CD8-positive, alpha-beta memory T cell (primary cell): ENCODE measurements at regions not wholly inside any gene's neighbourhood (a gene's known extent, or its start where the extent isn't known, plus 50 kb on each side); places are given as distances from the start of the nearest gene placed in this dataset.

ENCODE experiments used
- CTCF ChIA-PET: fragments of 350-600 bp; sonication (Branson Sonifier 250); formaldehyde crosslinking; loops from one replicate; lab custom pipeline; 2021; ENCODE audit warnings: antibody characterized with exemption; lab: Charles Lee
- POLR2A ChIA-PET: fragments of 350-600 bp; sonication (Branson Sonifier 250); formaldehyde crosslinking; loops from one replicate; lab custom pipeline; 2021; ENCODE audit warnings: antibody characterized with exemption; lab: Charles Lee
- DNase-seq, 5 donors: peaks; one replicate each; pipeline versions ENCODE4 v3.0.0 to v3.0.0-alpha.2; 2020 to 2022; ENCODE audit warnings: mixed read lengths in 1 of 5
- H3K27ac ChIP-seq: one replicate; pipeline ENCODE4 v1.7.0; 2013; ENCODE audit warnings: low read depth, mild to moderate bottlenecking, low read length, moderate library complexity
- H3K27me3 ChIP-seq: 2 replicates; pipeline ENCODE4 v1.7.0; 2013; ENCODE audit warnings: low read length, mild to moderate bottlenecking; ENCODE audit not compliant: insufficient read depth, poor library complexity, severe bottlenecking
- H3K36me3 ChIP-seq: 2 replicates; pipeline ENCODE4 v1.7.0; 2013; ENCODE audit warnings: mild to moderate bottlenecking, low read length, moderate library complexity; ENCODE audit not compliant: insufficient read depth
- H3K4me1 ChIP-seq: 2 replicates; pipeline ENCODE4 v1.7.0; 2013; ENCODE audit warnings: mild to moderate bottlenecking, low read length, moderate library complexity; ENCODE audit not compliant: insufficient read depth
- H3K4me3 ChIP-seq: 2 replicates; pipeline ENCODE4 v1.7.0; 2013; ENCODE audit warnings: mild to moderate bottlenecking, low read length
- H3K9me3 ChIP-seq: 2 replicates; pipeline ENCODE4 v1.7.0; 2013; ENCODE audit warnings: mild to moderate bottlenecking, low read length
- H3K27ac Mint-ChIP-seq, 8 donors: one replicate each; pipeline ENCODE4 v1.8.0; 2020 to 2021; ENCODE audit warnings: mixed read lengths in 8 of 8, mild to moderate bottlenecking in 6 of 8, inconsistent platforms in 3 of 8, moderate library complexity in 3 of 8
- H3K27me3 Mint-ChIP-seq, 2 donors: one replicate each; pipeline ENCODE4 v1.8.0; 2020 to 2021; ENCODE audit warnings: mixed read lengths in 2 of 2, mild to moderate bottlenecking in 1 of 2, moderate library complexity in 1 of 2
- H3K36me3 Mint-ChIP-seq, 3 donors: one replicate each; pipeline ENCODE4 v1.8.0; 2020 to 2021; ENCODE audit warnings: mixed read lengths in 3 of 3, inconsistent platforms in 1 of 3, mild to moderate bottlenecking in 1 of 3
- H3K4me1 Mint-ChIP-seq, 3 donors: one replicate each; pipeline ENCODE4 v1.8.0; 2020 to 2021; ENCODE audit warnings: mixed read lengths in 3 of 3, inconsistent platforms in 1 of 3, mild to moderate bottlenecking in 1 of 3
- H3K4me3 Mint-ChIP-seq, 7 donors: one replicate each; pipeline ENCODE4 v1.8.0; 2020 to 2021; ENCODE audit warnings: mixed read lengths in 7 of 7, mild to moderate bottlenecking in 6 of 7, moderate library complexity in 4 of 7, inconsistent platforms in 2 of 7
- H3K9me3 Mint-ChIP-seq, 5 donors: one replicate each; pipeline ENCODE4 v1.8.0; 2020 to 2022; ENCODE audit warnings: mixed read lengths in 5 of 5, mild to moderate bottlenecking in 3 of 5, moderate library complexity in 2 of 5, inconsistent platforms in 1 of 5

GRCh38 chr13:74570834-74571233 is 436.6 kb upstream of the KLF12 start:
- CTCF ChIA-PET, result no interaction called here
- H3K4me3 Mint-ChIP-seq, result no peak overlapping the region

GRCh38 chr13:74570046-74570445 is 435.8 kb upstream of the KLF12 start:
- H3K9me3 Mint-ChIP-seq, result no peaks in the 10 kb centered on the region
- CTCF ChIA-PET, result no interaction called here

More at GRCh38 chr13:74570834-74571233, 436.6 kb upstream of the KLF12 start:
- peaks cover 6% of the 10 kb centered on the region for H3K4me1 ChIP-seq
- H3K27ac Mint-ChIP-seq, result no peak overlapping the region
- H3K27me3 Mint-ChIP-seq, result peaks cover 13 to 61% of the 10 kb centered on the region in 2 donors
- POLR2A ChIA-PET, result no interaction called here
- no peak overlapping the region for H3K4me3 ChIP-seq
- H3K27me3 ChIP-seq, result peaks cover 9% of the 10 kb centered on the region
- peaks cover 8 to 10% (median 8%) of the 10 kb centered on the region in 3 donors for H3K4me1 Mint-ChIP-seq
- no peak overlapping the region for H3K27ac ChIP-seq
- peaks cover 0 to 2% (median 0%) of the 10 kb centered on the region in 3 donors for H3K36me3 Mint-ChIP-seq
- no peak for DNase-seq
- H3K9me3 Mint-ChIP-seq, result no peaks in the 10 kb centered on the region
- H3K36me3 ChIP-seq, result no peaks in the 10 kb centered on the region
- H3K9me3 ChIP-seq, result no peaks in the 10 kb centered on the region

GRCh38 chr13:74569251-74569650 is 435.0 kb upstream of the KLF12 start:
- CTCF ChIA-PET, result no interaction called here

More at GRCh38 chr13:74570046-74570445, 435.8 kb upstream of the KLF12 start:
- POLR2A ChIA-PET, result no interaction called here
- Histone ChIP-seq H3K4me3 (no peak overlapping the region), H3K27ac (no peak overlapping the region), H3K36me3 (no peaks in the 10 kb centered on the region), H3K4me1 (peaks cover under 1% of the 10 kb centered on the region), H3K9me3 (no peaks in the 10 kb centered on the region), H3K27me3 (peaks cover 3% of the 10 kb centered on the region)
- peaks cover 7 to 59% of the 10 kb centered on the region in 2 donors for H3K27me3 Mint-ChIP-seq
- peaks cover 2 to 3% (median 2%) of the 10 kb centered on the region in 3 donors for H3K4me1 Mint-ChIP-seq
- no peak for DNase-seq
- no peak overlapping the region for H3K4me3 Mint-ChIP-seq
- H3K27ac Mint-ChIP-seq, result no peak overlapping the region
- H3K36me3 Mint-ChIP-seq, result peaks cover 0 to 2% (median 0%) of the 10 kb centered on the region in 3 donors

GRCh38 chr13:74567485-74567884 is 433.3 kb upstream of the KLF12 start:
- no peak overlapping the region for H3K27ac Mint-ChIP-seq
- H3K9me3 Mint-ChIP-seq, result no peaks in the 10 kb centered on the region
- Histone ChIP-seq H3K4me1 (no peaks in the 10 kb centered on the region), H3K36me3 (no peaks in the 10 kb centered on the region), H3K27me3 (no peaks in the 10 kb centered on the region), H3K27ac (no peak overlapping the region), H3K9me3 (no peaks in the 10 kb centered on the region), H3K4me3 (no peak overlapping the region)
- POLR2A ChIA-PET, result no interaction called here
- DNase-seq, result no peak
- H3K4me1 Mint-ChIP-seq, result no peaks in the 10 kb centered on the region
- no peak overlapping the region for H3K4me3 Mint-ChIP-seq
- peaks cover 2 to 39% of the 10 kb centered on the region in 2 donors for H3K27me3 Mint-ChIP-seq
- CTCF ChIA-PET, result no interaction called here
- peaks cover 0 to 2% (median 0%) of the 10 kb centered on the region in 3 donors for H3K36me3 Mint-ChIP-seq

More at GRCh38 chr13:74569251-74569650, 435.0 kb upstream of the KLF12 start:
- H3K4me1 ChIP-seq, result no peaks in the 10 kb centered on the region
- H3K36me3 Mint-ChIP-seq, result peaks cover 0 to 2% (median 0%) of the 10 kb centered on the region in 3 donors
- no peaks in the 10 kb centered on the region for H3K4me1 Mint-ChIP-seq
- no peaks in the 10 kb centered on the region for H3K27me3 ChIP-seq
- no peak overlapping the region for H3K4me3 Mint-ChIP-seq
- H3K4me3 ChIP-seq, result no peak overlapping the region
- H3K27ac ChIP-seq, result no peak overlapping the region
- H3K36me3 ChIP-seq, result no peaks in the 10 kb centered on the region
- no peak overlapping the region for H3K27ac Mint-ChIP-seq
- H3K9me3 ChIP-seq, result no peaks in the 10 kb centered on the region
- POLR2A ChIA-PET, result no interaction called here
- no peaks in the 10 kb centered on the region for H3K9me3 Mint-ChIP-seq
- DNase-seq, result no peak
- H3K27me3 Mint-ChIP-seq, result peaks cover 5 to 54% of the 10 kb centered on the region in 2 donors

GRCh38 chr13:74562381-74562780 is 428.2 kb upstream of the KLF12 start:
- Histone ChIP-seq H3K9me3 (no peaks in the 10 kb centered on the region), H3K36me3 (no peaks in the 10 kb centered on the region), H3K4me3 (no peak overlapping the region), H3K27ac (no peak overlapping the region), H3K4me1 (no peaks in the 10 kb centered on the region), H3K27me3 (no peaks in the 10 kb centered on the region)
- ChIA-PET POLR2A (no interaction called here), CTCF (no interaction called here)
- Mint-ChIP-seq H3K27me3 (peaks cover 2 to 15% of the 10 kb centered on the region in 2 donors), H3K4me1 (no peaks in the 10 kb centered on the region), H3K9me3 (no peaks in the 10 kb centered on the region), H3K27ac (no peak overlapping the region), H3K4me3 (no peak overlapping the region), H3K36me3 (peaks cover 0 to 2% (median 0%) of the 10 kb centered on the region in 3 donors)
- DNase-seq, result no peak

- no peaks in the 10 kb centered on the region for H3K9me3 Mint-ChIP-seq
- DNase-seq, result no peak
Measured at GRCh38 chr13:74561155-74561554, 427.0 kb upstream of the KLF12 start.

GRCh38 chr13:74560325-74560724 is 426.1 kb upstream of the KLF12 start:
- ChIA-PET CTCF (no interaction called here), POLR2A (no interaction called here)
- peaks cover 2 to 3% of the 10 kb centered on the region in 2 donors for H3K27me3 Mint-ChIP-seq
- H3K4me3 Mint-ChIP-seq, result no peak overlapping the region
- H3K9me3 Mint-ChIP-seq, result no peaks in the 10 kb centered on the region
- H3K36me3 ChIP-seq, result no peaks in the 10 kb centered on the region
- H3K36me3 Mint-ChIP-seq, result peaks cover 0 to 2% (median 0%) of the 10 kb centered on the region in 3 donors
- H3K9me3 ChIP-seq, result no peaks in the 10 kb centered on the region
- H3K4me1 Mint-ChIP-seq, result no peaks in the 10 kb centered on the region
- DNase-seq, result no peak
- H3K27ac ChIP-seq, result no peak overlapping the region
- H3K27ac Mint-ChIP-seq, result peak overlapping the region in 1 of 8 donors; percentile 72
- no peaks in the 10 kb centered on the region for H3K4me1 ChIP-seq
- H3K27me3 ChIP-seq, result no peaks in the 10 kb centered on the region
- H3K4me3 ChIP-seq, result no peak overlapping the region

More at GRCh38 chr13:74561155-74561554, 427.0 kb upstream of the KLF12 start:
- H3K4me3 ChIP-seq, result no peak overlapping the region
- POLR2A ChIA-PET, result no interaction called here
- no peak overlapping the region for H3K27ac ChIP-seq
- CTCF ChIA-PET, result no interaction called here
- H3K9me3 ChIP-seq, result no peaks in the 10 kb centered on the region
- H3K4me3 Mint-ChIP-seq, result no peak overlapping the region
- H3K36me3 Mint-ChIP-seq, result peaks cover 0 to 2% (median 0%) of the 10 kb centered on the region in 3 donors
- H3K36me3 ChIP-seq, result no peaks in the 10 kb centered on the region
- H3K4me1 ChIP-seq, result no peaks in the 10 kb centered on the region
- peaks cover 2 to 7% of the 10 kb centered on the region in 2 donors for H3K27me3 Mint-ChIP-seq
- no peaks in the 10 kb centered on the region for H3K27me3 ChIP-seq
- no peak overlapping the region for H3K27ac Mint-ChIP-seq
- H3K4me1 Mint-ChIP-seq, result no peaks in the 10 kb centered on the region

- no peak for DNase-seq
- Mint-ChIP-seq H3K9me3 (no peaks in the 10 kb centered on the region), H3K27ac (no peak overlapping the region), H3K4me3 (no peak overlapping the region), H3K36me3 (peaks cover 0 to 2% (median 0%) of the 10 kb centered on the region in 3 donors), H3K27me3 (peaks cover 0 to 2% of the 10 kb centered on the region in 2 donors), H3K4me1 (no peaks in the 10 kb centered on the region)
- no peak overlapping the region for H3K27ac ChIP-seq
- H3K4me1 ChIP-seq, result no peaks in the 10 kb centered on the region
- ChIA-PET POLR2A (no interaction called here), CTCF (no interaction called here)
- H3K9me3 ChIP-seq, result no peaks in the 10 kb centered on the region
- no peaks in the 10 kb centered on the region for H3K36me3 ChIP-seq
- no peaks in the 10 kb centered on the region for H3K27me3 ChIP-seq
- H3K4me3 ChIP-seq, result no peak overlapping the region
Measured at GRCh38 chr13:74557870-74558269, 423.7 kb upstream of the KLF12 start.
